Nephron progenitor cell (in vitro differentiated cells): ENCODE measurements at regions not wholly inside any gene's neighbourhood (a gene's known extent, or its start where the extent isn't known, plus 50 kb on each side); places are given as distances from the start of the nearest gene placed in this dataset.

Source experiments
- DNase-seq: peaks from one replicate; pipeline ENCODE4 v3.0.0; 2021
- H3K27ac Mint-ChIP-seq: 2 replicates; pipeline ENCODE4 v1.8.0; 2021; ENCODE audit warnings: mild to moderate bottlenecking, moderate library complexity, mixed read lengths
- H3K27me3 Mint-ChIP-seq: 2 replicates; pipeline ENCODE4 v1.8.0; 2021; ENCODE audit warnings: mild to moderate bottlenecking, low read depth, mixed read lengths; ENCODE audit not compliant: poor library complexity
- H3K36me3 Mint-ChIP-seq: 2 replicates; pipeline ENCODE4 v1.8.0; 2021; ENCODE audit warnings: low read depth, mixed read lengths
- H3K4me1 Mint-ChIP-seq: 2 replicates; pipeline ENCODE4 v1.8.0; 2021; ENCODE audit warnings: mixed read lengths
- H3K4me3 Mint-ChIP-seq: 2 replicates; pipeline ENCODE4 v1.8.0; 2021; ENCODE audit warnings: mild to moderate bottlenecking, moderate library complexity, mixed read lengths
- H3K9me3 Mint-ChIP-seq: 2 replicates; pipeline ENCODE4 v1.8.0; 2021; ENCODE audit warnings: mild to moderate bottlenecking, moderate library complexity, mixed read lengths
- TF ChIP-seq, protein P1 (sequence below): fragments of 200-600 bp; sonication (generic); IDR thresholded peaks from 2 replicates; pipeline ENCODE4 v1.5.0; 2021; ENCODE audit warnings: antibody characterized with exemption

DNA sequence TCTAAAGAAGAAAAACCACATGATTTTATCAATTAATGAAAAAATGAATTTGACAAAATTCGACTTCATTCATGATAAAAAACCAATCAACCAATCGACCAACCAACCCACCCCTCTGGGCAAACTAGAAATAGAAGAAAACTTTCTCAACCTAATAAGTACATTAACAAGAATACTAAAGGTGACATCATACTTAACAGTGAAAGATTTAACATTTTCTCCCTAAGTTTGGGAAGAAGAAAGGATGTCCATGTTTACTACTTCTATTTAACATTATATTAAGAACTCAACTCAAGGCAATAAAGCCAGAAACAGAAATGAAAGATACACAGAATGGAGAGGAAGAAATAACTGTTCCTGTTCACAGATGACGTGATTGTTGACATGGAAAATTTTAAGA, 476.1 kb upstream of the MEF2C start:
- no peak for DNase-seq
- H3K4me3 Mint-ChIP-seq, result no peak overlapping the region
- H3K27ac Mint-ChIP-seq, result no peak overlapping the region
- peaks cover 3% of the 10 kb centered on the region for H3K4me1 Mint-ChIP-seq
- no peaks in the 10 kb centered on the region for H3K36me3 Mint-ChIP-seq
- H3K27me3 Mint-ChIP-seq, result no peaks in the 10 kb centered on the region
- no peaks in the 10 kb centered on the region for H3K9me3 Mint-ChIP-seq
- TF ChIP-seq, protein P1, sequence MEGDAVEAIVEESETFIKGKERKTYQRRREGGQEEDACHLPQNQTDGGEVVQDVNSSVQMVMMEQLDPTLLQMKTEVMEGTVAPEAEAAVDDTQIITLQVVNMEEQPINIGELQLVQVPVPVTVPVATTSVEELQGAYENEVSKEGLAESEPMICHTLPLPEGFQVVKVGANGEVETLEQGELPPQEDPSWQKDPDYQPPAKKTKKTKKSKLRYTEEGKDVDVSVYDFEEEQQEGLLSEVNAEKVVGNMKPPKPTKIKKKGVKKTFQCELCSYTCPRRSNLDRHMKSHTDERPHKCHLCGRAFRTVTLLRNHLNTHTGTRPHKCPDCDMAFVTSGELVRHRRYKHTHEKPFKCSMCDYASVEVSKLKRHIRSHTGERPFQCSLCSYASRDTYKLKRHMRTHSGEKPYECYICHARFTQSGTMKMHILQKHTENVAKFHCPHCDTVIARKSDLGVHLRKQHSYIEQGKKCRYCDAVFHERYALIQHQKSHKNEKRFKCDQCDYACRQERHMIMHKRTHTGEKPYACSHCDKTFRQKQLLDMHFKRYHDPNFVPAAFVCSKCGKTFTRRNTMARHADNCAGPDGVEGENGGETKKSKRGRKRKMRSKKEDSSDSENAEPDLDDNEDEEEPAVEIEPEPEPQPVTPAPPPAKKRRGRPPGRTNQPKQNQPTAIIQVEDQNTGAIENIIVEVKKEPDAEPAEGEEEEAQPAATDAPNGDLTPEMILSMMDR, result no peak

DNA sequence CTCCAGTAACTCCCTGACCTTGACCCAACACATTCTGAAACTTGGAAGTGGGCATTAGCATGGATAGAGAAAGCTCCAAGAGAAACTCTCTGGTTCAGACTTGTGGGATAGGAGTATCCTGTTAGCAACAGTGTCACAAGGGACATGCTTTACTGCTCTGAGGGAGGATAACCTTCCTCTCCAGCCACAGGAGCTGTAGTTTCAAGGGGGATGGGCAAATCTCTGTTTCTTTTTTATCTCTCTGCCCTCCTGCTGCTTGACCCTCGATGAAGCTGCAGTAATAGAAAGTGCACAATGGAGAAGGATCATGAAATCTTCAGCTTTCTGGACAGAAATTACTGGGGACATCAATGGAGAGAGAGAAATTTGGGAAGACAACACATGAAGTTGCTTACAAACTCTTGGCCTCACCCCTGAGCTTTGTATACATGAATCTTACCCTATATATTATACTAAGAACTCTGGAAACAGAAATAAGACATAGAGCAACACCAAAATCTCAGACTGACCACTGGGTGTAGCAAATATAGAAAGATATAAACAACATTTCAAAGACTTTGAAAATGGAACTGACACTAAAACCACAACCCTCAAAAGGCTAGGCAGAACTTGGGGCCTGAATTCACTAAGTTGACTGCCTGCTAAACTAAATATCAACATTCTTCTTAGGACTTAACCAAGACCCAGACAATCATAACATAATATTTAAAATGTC, 471.0 kb upstream of the MEF2C start:
- peak overlapping the region; percentile 6 for H3K27ac Mint-ChIP-seq
- H3K36me3 Mint-ChIP-seq, result no peaks in the 10 kb centered on the region
- TF ChIP-seq, protein P1, result no peak
- peaks cover 9% of the 10 kb centered on the region for H3K4me1 Mint-ChIP-seq
- no peak for DNase-seq
- H3K9me3 Mint-ChIP-seq, result no peaks in the 10 kb centered on the region
- H3K4me3 Mint-ChIP-seq, result no peak overlapping the region
- no peaks in the 10 kb centered on the region for H3K27me3 Mint-ChIP-seq

DNA sequence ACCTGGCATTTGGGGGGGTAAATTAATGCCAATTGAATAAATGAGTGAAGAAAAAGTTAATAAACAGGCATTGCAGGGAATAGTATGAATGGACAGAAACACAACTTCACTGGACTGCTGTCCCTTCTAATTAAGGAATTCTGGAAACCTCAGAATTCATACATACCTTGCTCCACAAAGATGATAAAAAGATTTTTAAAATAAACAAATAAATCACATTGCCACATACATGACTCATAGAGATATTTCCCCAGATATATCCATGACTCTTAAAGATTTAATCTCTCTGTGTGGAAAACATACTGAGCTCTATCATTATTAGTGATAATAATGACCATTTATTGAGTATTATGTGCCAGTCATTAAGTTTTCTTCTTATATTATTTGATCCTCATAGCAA, 469.0 kb upstream of the MEF2C start:
- TF ChIP-seq, protein P1, result no peak
- H3K27ac Mint-ChIP-seq, result no peak overlapping the region
- H3K27me3 Mint-ChIP-seq, result no peaks in the 10 kb centered on the region
- H3K9me3 Mint-ChIP-seq, result no peaks in the 10 kb centered on the region
- DNase-seq, result no peak
- H3K36me3 Mint-ChIP-seq, result no peaks in the 10 kb centered on the region
- no peak overlapping the region for H3K4me3 Mint-ChIP-seq
- peaks cover 9% of the 10 kb centered on the region for H3K4me1 Mint-ChIP-seq

DNA sequence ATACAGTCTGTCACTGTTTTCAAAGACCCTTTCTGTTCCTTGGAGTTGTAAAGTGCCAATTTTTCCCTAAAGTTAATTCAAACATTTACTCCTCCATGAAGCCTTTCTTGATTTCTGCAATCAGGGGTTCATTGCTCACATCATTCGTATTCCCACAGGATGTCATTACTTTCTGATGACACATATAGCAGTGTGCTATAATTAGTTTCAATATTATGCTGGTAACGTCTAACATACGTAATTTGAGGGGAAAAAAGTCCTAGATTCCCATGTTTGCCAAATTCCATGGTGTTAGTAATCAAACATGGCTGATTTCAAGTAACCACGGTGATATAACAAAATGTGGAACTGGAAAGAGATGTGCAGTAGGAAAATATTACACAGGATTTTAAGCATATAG, 468.2 kb upstream of the MEF2C start:
- TF ChIP-seq, protein P1, result no peak
- Mint-ChIP-seq H3K9me3 (no peaks in the 10 kb centered on the region), H3K36me3 (no peaks in the 10 kb centered on the region), H3K27ac (no peak overlapping the region), H3K4me3 (no peak overlapping the region), H3K27me3 (no peaks in the 10 kb centered on the region), H3K4me1 (peaks cover 9% of the 10 kb centered on the region)
- DNase-seq, result no peak

DNA sequence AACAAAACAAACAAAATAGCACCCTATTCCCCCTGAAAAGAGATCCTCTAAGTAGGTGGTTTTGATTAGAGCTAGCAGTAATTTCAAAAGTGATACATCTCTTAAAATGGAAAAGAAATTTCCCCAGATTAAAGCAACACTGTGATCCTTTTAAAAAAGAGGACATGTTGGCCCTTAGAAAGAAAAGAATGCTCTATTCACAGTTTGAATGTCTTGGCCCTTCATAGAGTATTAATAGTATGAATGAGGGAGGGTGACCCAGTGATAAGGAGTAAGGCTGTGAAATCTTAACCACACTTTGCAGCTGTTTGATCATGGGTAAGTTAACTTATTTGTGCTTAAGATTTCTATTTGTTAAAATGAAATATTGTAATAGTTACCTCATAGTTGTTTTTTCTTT, 467.7 kb upstream of the MEF2C start:
- DNase-seq, result no peak
- Mint-ChIP-seq H3K9me3 (no peaks in the 10 kb centered on the region), H3K36me3 (no peaks in the 10 kb centered on the region), H3K4me3 (no peak overlapping the region), H3K27ac (no peak overlapping the region), H3K27me3 (no peaks in the 10 kb centered on the region), H3K4me1 (peaks cover 9% of the 10 kb centered on the region)
- TF ChIP-seq, protein P1, result no peak
